ENCODE measurements at regions not wholly inside any gene's neighbourhood (a gene's known extent, or its start where the extent isn't known, plus 50 kb on each side); places are given as distances from the start of the nearest gene placed in this dataset.

DNA sequence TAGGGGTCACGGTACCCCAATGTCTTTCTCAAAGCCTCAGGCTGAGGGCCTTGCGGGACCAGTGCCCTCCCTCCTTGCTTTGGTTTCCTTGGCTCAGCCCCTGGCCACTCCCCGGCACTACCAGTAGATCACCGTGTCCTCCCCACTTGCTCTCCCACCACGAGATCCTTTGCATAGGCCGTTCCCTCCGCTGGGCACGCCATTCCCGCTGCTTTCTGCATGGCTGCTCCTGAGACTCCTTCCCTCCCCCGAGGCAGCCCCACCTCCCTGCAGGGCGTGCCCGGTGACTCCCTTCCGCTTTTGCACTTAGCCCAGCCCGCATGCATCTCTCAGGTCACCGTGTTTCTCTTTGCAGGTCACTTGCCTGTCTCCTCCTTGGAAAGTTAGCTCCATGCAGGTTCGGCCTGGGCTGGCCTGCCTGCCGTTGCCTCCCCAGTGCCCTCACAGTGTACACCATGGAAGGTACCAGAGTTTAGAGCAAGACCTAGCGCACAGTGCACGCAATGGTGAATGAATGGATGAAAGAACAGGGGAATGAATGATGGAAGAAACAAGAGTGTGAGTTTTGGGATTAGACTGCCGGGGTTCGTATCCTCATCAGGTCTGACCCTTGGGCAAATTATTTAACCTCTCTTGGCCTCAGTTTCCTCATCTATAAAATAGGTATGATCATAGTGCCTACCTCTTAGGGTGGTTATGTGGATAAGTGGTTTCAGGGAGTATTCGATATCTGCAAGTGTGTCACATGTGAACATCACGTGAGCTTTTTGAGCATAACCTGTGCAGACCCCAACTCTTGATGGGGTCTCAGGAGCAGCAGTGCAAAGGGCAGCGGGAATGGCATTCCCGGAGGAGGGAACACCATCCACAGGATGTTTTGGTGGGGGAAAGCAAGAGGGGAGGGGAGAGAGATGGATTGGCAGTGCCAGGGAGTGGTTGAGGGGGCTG, 214.3 kb downstream of the C9orf50 start:
- H3K4me3 ChIP-seq (ENCODE audit: severe bottlenecking) = no peak overlapping the region
- no peak for DNase-seq (ENCODE audit: low spot score)
- no peaks in the 10 kb centered on the region for H3K36me3 ChIP-seq (ENCODE audit: low read depth)
- peaks cover 9% of the 10 kb centered on the region for H3K4me1 ChIP-seq (ENCODE audit: insufficient read depth, poor library complexity, severe bottlenecking)
- no peaks in the 10 kb centered on the region for H3K9me3 ChIP-seq (ENCODE audit: severe bottlenecking)
- TF ChIP-seq, protein P1, sequence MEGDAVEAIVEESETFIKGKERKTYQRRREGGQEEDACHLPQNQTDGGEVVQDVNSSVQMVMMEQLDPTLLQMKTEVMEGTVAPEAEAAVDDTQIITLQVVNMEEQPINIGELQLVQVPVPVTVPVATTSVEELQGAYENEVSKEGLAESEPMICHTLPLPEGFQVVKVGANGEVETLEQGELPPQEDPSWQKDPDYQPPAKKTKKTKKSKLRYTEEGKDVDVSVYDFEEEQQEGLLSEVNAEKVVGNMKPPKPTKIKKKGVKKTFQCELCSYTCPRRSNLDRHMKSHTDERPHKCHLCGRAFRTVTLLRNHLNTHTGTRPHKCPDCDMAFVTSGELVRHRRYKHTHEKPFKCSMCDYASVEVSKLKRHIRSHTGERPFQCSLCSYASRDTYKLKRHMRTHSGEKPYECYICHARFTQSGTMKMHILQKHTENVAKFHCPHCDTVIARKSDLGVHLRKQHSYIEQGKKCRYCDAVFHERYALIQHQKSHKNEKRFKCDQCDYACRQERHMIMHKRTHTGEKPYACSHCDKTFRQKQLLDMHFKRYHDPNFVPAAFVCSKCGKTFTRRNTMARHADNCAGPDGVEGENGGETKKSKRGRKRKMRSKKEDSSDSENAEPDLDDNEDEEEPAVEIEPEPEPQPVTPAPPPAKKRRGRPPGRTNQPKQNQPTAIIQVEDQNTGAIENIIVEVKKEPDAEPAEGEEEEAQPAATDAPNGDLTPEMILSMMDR (IDR thresholded peaks at IDR 0.05; ENCODE audit: poor library complexity, severe bottlenecking) = no peak
- no peak overlapping the region for H3K27ac ChIP-seq (ENCODE audit: poor library complexity, severe bottlenecking)
- no peaks in the 10 kb centered on the region for H3K27me3 ChIP-seq (ENCODE audit: insufficient read depth, poor library complexity, severe bottlenecking)
- ATAC-seq (ENCODE audit: low read depth) = peak; percentile 62; the same call in 2 of the 3 replicates

DNA sequence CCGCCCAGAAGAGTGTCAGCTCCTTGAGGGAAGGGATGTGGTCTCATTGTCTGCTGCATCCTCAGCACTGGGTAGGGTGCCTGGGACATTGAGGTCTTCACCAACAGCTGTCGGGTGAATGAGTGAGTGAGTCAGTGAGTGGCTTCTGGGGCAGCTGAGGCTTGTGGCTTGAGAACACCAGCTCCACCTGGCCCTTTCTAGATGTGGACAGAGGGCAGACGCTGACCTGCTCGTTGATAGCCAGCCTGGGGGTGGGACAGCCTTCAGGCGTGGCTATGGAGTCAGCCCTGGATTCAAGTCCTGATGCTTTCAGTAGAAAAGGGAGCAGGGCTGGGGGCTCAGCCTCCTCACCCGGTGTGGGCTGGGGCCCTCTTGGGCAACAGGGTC, 215.1 kb downstream of the C9orf50 start:
- DNase-seq (ENCODE audit: low spot score) (no peak), ATAC-seq (ENCODE audit: low read depth) (no peak)
- H3K27ac ChIP-seq (ENCODE audit: poor library complexity, severe bottlenecking) = no peak overlapping the region
- peaks cover 9% of the 10 kb centered on the region for H3K4me1 ChIP-seq (ENCODE audit: insufficient read depth, poor library complexity, severe bottlenecking)
- H3K36me3 ChIP-seq (ENCODE audit: low read depth) = no peaks in the 10 kb centered on the region
- no peaks in the 10 kb centered on the region for H3K27me3 ChIP-seq (ENCODE audit: insufficient read depth, poor library complexity, severe bottlenecking)
- TF ChIP-seq, protein P1 (IDR thresholded peaks at IDR 0.05; ENCODE audit: poor library complexity, severe bottlenecking) = no peak
- no peak overlapping the region for H3K4me3 ChIP-seq (ENCODE audit: severe bottlenecking)
- no peaks in the 10 kb centered on the region for H3K9me3 ChIP-seq (ENCODE audit: severe bottlenecking)

DNA sequence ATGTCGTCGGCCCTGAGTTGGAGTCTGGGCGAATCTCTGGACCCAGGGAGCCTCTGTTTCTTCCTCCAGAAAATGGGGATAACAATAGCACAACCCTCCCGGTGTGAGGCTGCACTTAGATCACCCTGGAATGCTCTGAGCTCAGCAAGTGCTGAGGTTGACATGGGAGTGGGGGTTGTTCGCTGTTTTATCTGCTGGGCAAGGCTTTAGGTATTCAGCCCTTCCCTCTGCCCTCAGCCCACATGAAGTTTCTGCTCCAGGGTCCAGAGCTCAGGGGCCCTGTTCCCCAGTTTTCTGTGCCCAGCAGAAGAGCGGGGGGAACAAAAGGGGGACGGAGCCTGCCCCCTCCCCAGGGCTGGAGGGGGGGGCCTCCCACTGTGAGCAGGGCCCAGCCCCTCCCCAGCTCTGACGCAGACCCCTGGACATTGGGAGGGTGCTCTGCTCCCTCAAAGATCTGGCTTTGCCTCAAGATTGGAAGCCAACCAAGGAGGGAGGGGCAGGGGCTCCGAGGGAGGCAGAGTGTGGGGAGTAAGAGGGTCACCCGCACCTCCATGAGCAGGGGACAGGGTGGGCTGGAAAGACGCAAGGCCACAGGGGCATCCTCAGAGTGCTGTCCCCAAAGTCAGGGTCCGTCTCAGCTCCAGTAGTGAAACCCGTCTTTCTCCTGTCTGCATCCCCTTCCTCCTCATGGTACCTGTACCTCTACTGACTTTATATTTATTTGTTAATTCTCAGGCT, 215.6 kb downstream of the C9orf50 start:
- H3K4me1 ChIP-seq (ENCODE audit: insufficient read depth, poor library complexity, severe bottlenecking) = peaks cover 9% of the 10 kb centered on the region
- peak; percentile 48; the same call in 1 of the 3 replicates for ATAC-seq (ENCODE audit: low read depth)
- TF ChIP-seq, protein P1 (IDR thresholded peaks at IDR 0.05; ENCODE audit: poor library complexity, severe bottlenecking) = no peak

DNA sequence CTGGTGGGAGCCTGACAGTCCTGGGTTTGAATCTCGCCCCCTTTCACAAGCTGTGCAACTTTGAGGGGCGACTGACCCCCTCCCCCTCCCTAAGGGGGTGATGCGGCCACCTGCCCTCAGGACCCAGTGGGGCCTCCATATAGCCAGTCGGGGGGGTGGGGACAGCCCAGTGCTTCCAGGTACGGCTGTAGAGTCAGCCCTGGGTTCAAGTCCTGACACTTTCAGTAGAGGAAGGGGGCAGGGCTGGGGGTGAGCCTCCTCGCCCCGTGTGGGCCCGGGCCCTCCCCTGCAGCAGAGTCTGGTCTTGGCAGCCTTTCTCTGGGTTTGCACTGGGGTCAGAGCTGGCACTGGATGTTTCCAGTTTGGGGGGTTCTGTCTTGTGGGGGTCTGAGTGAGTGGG, 216.3 kb downstream of the C9orf50 start:
- Histone ChIP-seq H3K4me1 (ENCODE audit: insufficient read depth, poor library complexity, severe bottlenecking) (peaks cover 9% of the 10 kb centered on the region), H3K27ac (ENCODE audit: poor library complexity, severe bottlenecking) (no peak overlapping the region), H3K9me3 (ENCODE audit: severe bottlenecking) (no peaks in the 10 kb centered on the region), H3K36me3 (ENCODE audit: low read depth) (no peaks in the 10 kb centered on the region), H3K27me3 (ENCODE audit: insufficient read depth, poor library complexity, severe bottlenecking) (no peaks in the 10 kb centered on the region), H3K4me3 (ENCODE audit: severe bottlenecking) (no peak overlapping the region)
- no peak for ATAC-seq (ENCODE audit: low read depth)
- DNase-seq (ENCODE audit: low spot score) = no peak
- TF ChIP-seq, protein P1 (IDR thresholded peaks at IDR 0.05; ENCODE audit: poor library complexity, severe bottlenecking) = no peak

More for the DNA sequence above, 215.6 kb downstream of the C9orf50 start:
- no peak overlapping the region for H3K4me3 ChIP-seq (ENCODE audit: severe bottlenecking)
- no peaks in the 10 kb centered on the region for H3K9me3 ChIP-seq (ENCODE audit: severe bottlenecking)
- H3K27me3 ChIP-seq (ENCODE audit: insufficient read depth, poor library complexity, severe bottlenecking) = no peaks in the 10 kb centered on the region
- H3K27ac ChIP-seq (ENCODE audit: poor library complexity, severe bottlenecking) = no peak overlapping the region
- no peak for DNase-seq (ENCODE audit: low spot score)
- no peaks in the 10 kb centered on the region for H3K36me3 ChIP-seq (ENCODE audit: low read depth)

Measured in RWPE2 (cell line).